Liver (tissue), 8 donors: ENCODE measurements at regions not wholly inside any gene's neighbourhood (a gene's known extent, or its start where the extent isn't known, plus 50 kb on each side); places are given as distances from the start of the nearest gene placed in this dataset.

ENCODE experiments used
- DNase-seq: peaks from one replicate; pipeline ENCODE4 v3.0.0-alpha.2; 2017; ENCODE audit warnings: low spot score
- H3K27ac ChIP-seq, 2 donors: one replicate each; pipeline ENCODE4 v1.7.0; 2013; ENCODE audit warnings: inconsistent platforms in 2 of 2, low read length in 2 of 2, control low read depth in 1 of 2, low read depth in 1 of 2, mild to moderate bottlenecking in 1 of 2
- H3K27me3 ChIP-seq, 4 donors: one replicate each; pipeline versions ENCODE4 v1.6.1 to v1.7.0; 2013; ENCODE audit warnings: low read length in 3 of 4, inconsistent platforms in 1 of 4, mild to moderate bottlenecking in 1 of 4, moderate library complexity in 1 of 4; ENCODE audit not compliant: control insufficient read depth in 4 of 4, insufficient read depth in 4 of 4
- H3K36me3 ChIP-seq, 4 donors: one replicate each; pipeline versions ENCODE4 v1.6.1 to v1.7.0; 2013; ENCODE audit warnings: low read length in 3 of 4, mild to moderate bottlenecking in 3 of 4, low read depth in 1 of 4, moderate library complexity in 1 of 4; ENCODE audit not compliant: control insufficient read depth in 4 of 4, insufficient read depth in 3 of 4
- H3K4me1 ChIP-seq, 4 donors: one replicate each; pipeline versions ENCODE4 v1.6.1 to v1.7.0; 2013; ENCODE audit warnings: low read length in 3 of 4, mild to moderate bottlenecking in 3 of 4, moderate library complexity in 1 of 4; ENCODE audit not compliant: control insufficient read depth in 4 of 4, insufficient read depth in 4 of 4
- H3K4me3 ChIP-seq, 3 donors: one replicate each; pipeline versions ENCODE4 v1.6.1 to v1.7.0; 2013; ENCODE audit warnings: low read length in 3 of 3, control low read depth in 1 of 3, low read depth in 1 of 3, mild to moderate bottlenecking in 1 of 3
- H3K9ac ChIP-seq, 2 donors: one replicate each; pipeline ENCODE4 v1.7.0; 2013; ENCODE audit warnings: low read length in 2 of 2, mild to moderate bottlenecking in 2 of 2, moderate library complexity in 2 of 2, control low read depth in 1 of 2, low read depth in 1 of 2
- H3K9me3 ChIP-seq, 4 donors: one replicate each; pipeline versions ENCODE4 v1.6.1 to v1.7.0; 2013; ENCODE audit warnings: low read length in 3 of 4; ENCODE audit not compliant: control insufficient read depth in 4 of 4
- ATF3 ChIP-seq: IDR thresholded peaks from 2 replicates; pipeline ENCODE4 v1.6.1; 2016; ENCODE audit warnings: antibody characterized with exemption
- CTCF ChIP-seq: fragments of 150-350 bp; IDR thresholded peaks from 2 replicates; pipeline ENCODE4 v1.5.1; 2017; ENCODE audit warnings: improper control_type of control experiment, low read depth, low read length; ENCODE audit not compliant: missing input control
- FOXA1 ChIP-seq: IDR thresholded peaks from 2 replicates; pipeline ENCODE4 v1.6.1; 2016; ENCODE audit warnings: antibody characterized with exemption
- FOXA2 ChIP-seq: IDR thresholded peaks from 2 replicates; pipeline ENCODE4 v1.6.1; 2016; ENCODE audit warnings: antibody characterized with exemption
- GABPA ChIP-seq, 2 donors: IDR thresholded peaks in 1 of 2; conservative IDR thresholded peaks in 1 of 2; 2 replicates each; pipeline ENCODE4 v1.6.1; 2016; ENCODE audit warnings: antibody characterized with exemption in 2 of 2, mild to moderate bottlenecking in 1 of 2, moderate library complexity in 1 of 2
- HNF4A ChIP-seq, 2 donors: conservative IDR thresholded peaks; 2 replicates each; pipeline ENCODE4 v1.6.1; 2016; ENCODE audit warnings: antibody characterized with exemption in 2 of 2, mild to moderate bottlenecking in 2 of 2
- HNF4G ChIP-seq: IDR thresholded peaks from 2 replicates; pipeline ENCODE4 v1.6.1; 2016; ENCODE audit warnings: antibody characterized with exemption
- JUND ChIP-seq, 2 donors: IDR thresholded peaks; 2 replicates each; pipeline ENCODE4 v1.6.1; 2016; ENCODE audit warnings: antibody characterized with exemption in 2 of 2
- MAX ChIP-seq: IDR thresholded peaks from 2 replicates; pipeline ENCODE4 v1.6.1; 2016; ENCODE audit warnings: antibody characterized with exemption
- NR2F2 ChIP-seq: IDR thresholded peaks from 2 replicates; pipeline ENCODE4 v1.6.1; 2016; ENCODE audit warnings: antibody characterized with exemption
- RAD21 ChIP-seq, 2 donors: IDR thresholded peaks; 2 replicates each; pipeline ENCODE4 v1.6.1; 2016; ENCODE audit warnings: antibody characterized with exemption in 2 of 2, mild to moderate bottlenecking in 2 of 2
- REST ChIP-seq: IDR thresholded peaks from 2 replicates; pipeline ENCODE4 v1.6.1; 2016; ENCODE audit warnings: antibody characterized with exemption, mild to moderate bottlenecking
- RXRA ChIP-seq, 2 donors: IDR thresholded peaks; 2 replicates each; pipeline ENCODE4 v1.6.1; 2017 to 2018; ENCODE audit warnings: antibody characterized with exemption in 2 of 2, mild to moderate bottlenecking in 1 of 2
- SP1 ChIP-seq: IDR thresholded peaks from 2 replicates; pipeline ENCODE4 v1.6.1; 2018; ENCODE audit warnings: antibody characterized with exemption, mild to moderate bottlenecking
- TAF1 ChIP-seq: conservative IDR thresholded peaks from 2 replicates; pipeline ENCODE4 v1.6.1; 2016; ENCODE audit warnings: antibody characterized with exemption, mild to moderate bottlenecking
- YY1 ChIP-seq: IDR thresholded peaks from 2 replicates; pipeline ENCODE4 v1.6.1; 2016; ENCODE audit warnings: antibody characterized with exemption, mild to moderate bottlenecking
- ZBTB33 ChIP-seq: IDR thresholded peaks from 2 replicates; pipeline ENCODE4 v1.6.1; 2016; ENCODE audit warnings: antibody characterized with exemption
- WGBS: extraction: QIAGEN DNeasy Blood & Tissue Kit; methylation state at CpG from one replicate; pipeline ENCODE4 v1.1.7; 2013; 5-methylcytosine and 5-hydroxymethylcytosine counted together
- donor health status: healthy.
- donor health status: healthy.
- donor health status: healthy.
- donor health status: healthy.
- donor health status: healthy.

GRCh38 chr17:69972251-69972650, 102.8 kb upstream of the KCNJ16 start (continued):
- TF ChIP-seq GABPA (IDR thresholded peaks at IDR 0.05 in 1 of 2, conservative IDR thresholded peaks at IDR 0.05 in 1 of 2) (no peak), MAX (no peak), TAF1 (no peak), RXRA (IDR thresholded peaks at IDR 0.05) (no peak), JUND (IDR thresholded peaks at IDR 0.05) (no peak), ATF3 (no peak), HNF4A (conservative IDR thresholded peaks at IDR 0.05) (no peak), RAD21 (IDR thresholded peaks at IDR 0.05) (no peak), FOXA1 (no peak), NR2F2 (no peak)

GRCh38 chr17:69975808-69976207, 99.2 kb upstream of the KCNJ16 start:
- Histone ChIP-seq H3K4me1 (no peaks in the 10 kb centered on the region), H3K27me3 (peaks cover 0 to 2% (median 0%) of the 10 kb centered on the region in 4 donors), H3K9ac (no peak overlapping the region), H3K36me3 (no peaks in the 10 kb centered on the region), H3K4me3 (no peak overlapping the region), H3K27ac (no peak overlapping the region), H3K9me3 (peaks cover 0 to 11% (median 4%) of the 10 kb centered on the region in 4 donors)
- 77% methylated on average over 1 of the region's 1 CpG for WGBS
- no peak for TF ChIP-seq CTCF
- TF ChIP-seq REST, result no peak
- no peak for TF ChIP-seq HNF4A (conservative IDR thresholded peaks at IDR 0.05)
- TF ChIP-seq NR2F2, result no peak
- no peak for TF ChIP-seq RAD21 (IDR thresholded peaks at IDR 0.05)
- no peak for DNase-seq

GRCh38 chr17:69978056-69978646, 96.9 kb upstream of the KCNJ16 start:
- H3K9ac ChIP-seq, result no peak overlapping the region
- TF ChIP-seq HNF4G, result no peak
- no peak for TF ChIP-seq ZBTB33
- no peak for TF ChIP-seq FOXA1
- TF ChIP-seq ATF3, result no peak
- no peak for TF ChIP-seq NR2F2
- TF ChIP-seq RAD21 (IDR thresholded peaks at IDR 0.05), result no peak
- TF ChIP-seq CTCF, result no peak
- no peak for TF ChIP-seq YY1
- no peak for TF ChIP-seq HNF4A (conservative IDR thresholded peaks at IDR 0.05)
- no peak for TF ChIP-seq SP1
- no peak for TF ChIP-seq GABPA (IDR thresholded peaks at IDR 0.05 in 1 of 2, conservative IDR thresholded peaks at IDR 0.05 in 1 of 2)
- no peak for TF ChIP-seq FOXA2
- TF ChIP-seq RXRA (IDR thresholded peaks at IDR 0.05), result no peak
- TF ChIP-seq JUND (IDR thresholded peaks at IDR 0.05), result no peak
- no peak for TF ChIP-seq MAX
- DNase-seq, result no peak
- no peaks in the 10 kb centered on the region for H3K4me1 ChIP-seq
- peaks cover 0 to 2% (median 0%) of the 10 kb centered on the region in 4 donors for H3K27me3 ChIP-seq
- H3K9me3 ChIP-seq, result peaks cover 0 to 10% (median 4%) of the 10 kb centered on the region in 4 donors
- H3K27ac ChIP-seq, result no peak overlapping the region
- WGBS, result 71% methylated on average over 1 of the region's 1 CpG
- H3K4me3 ChIP-seq, result no peak overlapping the region
- no peaks in the 10 kb centered on the region for H3K36me3 ChIP-seq
